Right kidney (tissue), 1 donor: ENCODE measurements at regions not wholly inside any gene's neighbourhood (a gene's known extent, or its start where the extent isn't known, plus 50 kb on each side); places are given as distances from the start of the nearest gene placed in this dataset.

Experiments
- DNase-seq: peaks from one replicate; pipeline ENCODE4 v3.0.0-alpha.2; 2016

DNA sequence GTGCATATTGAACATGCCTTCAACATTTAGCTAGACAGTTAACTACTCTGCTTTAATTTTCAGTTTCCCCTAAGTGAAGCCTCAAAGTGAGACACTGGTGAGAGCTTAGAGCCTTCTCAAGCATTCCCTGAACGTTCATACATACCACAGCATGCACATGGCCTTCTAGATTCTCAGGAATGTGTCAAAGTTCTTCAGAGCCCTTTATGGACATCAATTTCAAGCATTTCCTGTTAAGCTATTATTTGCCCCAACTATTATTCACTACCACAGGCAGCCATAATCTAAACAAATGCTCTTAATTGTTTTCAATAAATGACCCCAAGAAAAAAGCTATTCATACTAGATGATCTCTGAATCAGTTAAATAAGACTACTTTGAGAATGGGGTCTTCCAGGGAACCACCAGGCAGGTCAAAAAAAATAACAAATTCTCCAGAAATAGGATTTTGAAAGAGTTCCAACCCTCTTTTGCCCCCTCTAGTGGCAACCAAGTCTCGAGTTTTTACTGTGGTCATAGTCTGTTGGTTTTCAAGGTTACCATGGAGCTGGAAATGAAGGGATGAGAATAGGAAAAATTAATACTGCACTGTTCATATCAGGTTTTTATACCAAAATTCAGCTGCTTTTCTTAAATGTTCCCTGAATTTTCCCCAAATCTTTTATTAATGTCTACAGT lies 235.4 kb downstream of the RAB28 start:
- no peak for DNase-seq

GRCh38 chr4:13246107-13246506 lies 238.0 kb downstream of the RAB28 start:
- DNase-seq: no peak

DNA sequence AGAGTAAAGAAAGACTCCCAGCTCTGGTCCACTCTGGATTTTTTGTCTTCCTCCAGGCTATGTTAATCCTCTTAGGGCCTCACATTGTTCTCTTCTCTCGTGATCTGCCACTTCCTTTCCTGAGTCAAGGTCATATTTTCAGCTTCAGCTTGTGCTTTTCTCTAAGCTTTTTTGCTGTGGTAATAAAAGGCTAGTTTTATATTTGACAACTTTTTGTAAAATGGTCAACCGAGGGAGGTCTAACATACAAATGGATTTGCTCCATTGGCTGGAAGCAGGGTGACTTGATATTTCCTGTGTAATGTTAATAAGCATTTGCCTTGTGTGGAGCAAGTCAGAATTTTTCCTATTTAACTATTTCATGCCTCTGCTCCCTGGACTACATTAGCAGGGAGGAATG lies 239.7 kb downstream of the RAB28 start:
- DNase-seq: no peak

DNA sequence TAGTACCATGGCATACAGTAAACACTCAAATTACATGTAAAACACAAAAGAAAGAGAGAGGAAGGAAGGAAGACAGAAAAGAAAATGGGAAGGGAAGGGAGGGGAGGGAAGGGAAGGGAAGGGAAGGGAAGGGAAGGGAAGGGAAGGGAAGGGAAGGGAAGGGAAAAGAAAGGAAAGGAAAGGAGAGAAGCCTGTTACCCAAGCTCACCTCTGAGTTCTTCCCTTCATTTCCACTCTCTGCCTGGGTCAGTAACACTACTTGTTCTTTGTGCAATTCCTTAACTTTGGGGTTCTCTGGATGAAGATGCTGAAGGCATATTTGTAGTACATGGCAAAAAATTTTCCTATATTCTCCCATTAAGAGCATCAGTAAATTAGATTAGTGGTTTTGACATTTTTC lies 241.0 kb downstream of the RAB28 start:
- no peak for DNase-seq

- no peak for DNase-seq
Observed at GRCh38 chr4:13240066-13240465, 244.1 kb downstream of the RAB28 start.

GRCh38 chr4:13238936-13239335 lies 245.2 kb downstream of the RAB28 start:
- no peak for DNase-seq

- DNase-seq: no peak
Observed at GRCh38 chr4:13236485-13236884, 247.7 kb downstream of the RAB28 start.

DNA sequence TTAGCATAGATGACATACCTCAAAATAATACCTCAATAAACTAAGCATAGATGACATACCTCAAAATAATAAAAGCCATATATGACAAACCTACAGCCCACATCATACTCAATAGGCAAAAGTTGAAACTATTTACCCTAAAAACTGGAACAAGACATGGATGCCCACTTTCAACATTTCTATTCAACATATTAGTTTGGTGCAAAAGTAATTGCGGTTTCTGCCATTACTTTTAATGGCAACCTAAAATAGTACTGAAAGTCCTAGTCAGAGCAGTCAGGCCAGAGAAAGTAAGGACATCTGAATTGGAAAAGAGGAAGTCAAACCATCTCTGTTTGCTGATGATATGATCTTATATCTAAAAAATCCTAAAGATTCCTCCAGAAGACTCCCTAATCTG lies 250.4 kb downstream of the RAB28 start:
- DNase-seq: no peak

- DNase-seq: no peak
Observed at GRCh38 chr4:13219971-13220370, 264.2 kb downstream of the RAB28 start.

- no peak for DNase-seq
Observed at GRCh38 chr4:13218326-13218958, 265.7 kb downstream of the RAB28 start.

- no peak for DNase-seq
Observed at GRCh38 chr4:13215560-13215959, 268.6 kb downstream of the RAB28 start.

DNA sequence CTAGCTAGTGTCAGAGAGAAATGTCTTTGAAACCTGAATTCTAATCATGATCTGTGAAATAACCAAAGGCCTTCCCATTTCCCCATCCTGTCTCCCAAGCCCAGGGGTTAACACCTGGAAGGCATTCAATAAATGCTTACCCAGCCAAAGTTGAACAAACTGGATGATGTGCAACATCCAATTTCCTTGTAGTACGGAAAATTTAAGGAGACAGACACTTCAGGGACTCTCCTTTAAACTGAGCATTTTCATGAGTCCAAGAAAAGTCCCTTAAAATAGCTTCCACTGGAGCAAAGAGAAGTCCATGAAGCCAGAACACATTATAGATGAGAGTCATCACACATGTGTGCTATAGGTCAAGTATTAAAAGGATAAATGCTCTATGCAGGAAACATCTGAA lies 271.2 kb downstream of the RAB28 start:
- no peak for DNase-seq

DNA sequence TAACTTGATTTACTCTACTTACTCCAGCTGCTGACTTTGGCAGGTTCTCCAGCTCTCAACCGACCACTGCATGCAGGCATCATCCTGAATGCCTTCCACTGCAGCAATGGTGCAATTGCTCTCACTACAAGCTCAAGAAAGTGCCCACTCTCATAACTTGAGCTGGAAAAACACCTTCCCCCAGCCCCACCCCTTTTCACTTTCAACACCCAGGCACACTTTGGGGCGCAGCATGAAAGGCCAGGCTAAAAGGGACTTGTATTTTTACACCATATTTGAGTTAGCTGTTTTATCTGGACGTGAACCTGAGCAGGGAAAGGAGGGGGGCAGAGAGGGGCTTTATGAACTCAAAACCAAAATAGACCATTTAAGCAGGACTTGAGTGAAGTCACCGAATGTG lies 274.5 kb downstream of the RAB28 start:
- no peak for DNase-seq

DNA sequence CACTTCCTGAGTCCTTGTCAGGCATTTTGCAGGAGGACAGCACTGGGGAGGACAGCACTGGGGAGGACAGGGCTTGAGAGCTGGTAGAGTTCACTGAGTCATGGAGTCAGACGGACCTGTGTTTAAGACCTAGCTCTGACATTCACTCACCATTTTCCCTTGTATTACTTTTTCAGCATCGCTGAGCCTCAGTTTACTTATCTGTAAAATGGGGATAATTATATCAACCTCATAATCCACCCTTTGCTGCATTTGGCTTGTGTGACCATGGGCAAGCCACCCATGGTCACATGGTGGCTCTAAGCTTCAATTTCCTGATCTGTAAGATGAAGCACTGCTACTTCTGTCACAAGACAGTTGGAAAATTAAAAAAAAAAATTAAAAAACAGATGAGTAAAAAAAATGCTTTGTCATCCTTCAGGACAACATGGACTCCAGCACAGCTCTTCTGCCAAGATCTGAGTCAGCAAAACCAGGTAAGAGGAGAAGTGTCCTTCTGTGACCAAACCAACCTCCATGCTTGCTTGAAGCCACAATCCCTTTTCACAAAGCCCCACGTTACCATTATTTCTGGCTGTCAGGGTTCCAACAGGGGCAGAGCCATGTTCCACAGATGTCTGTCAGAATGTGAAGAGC lies 275.5 kb downstream of the RAB28 start:
- DNase-seq: no peak

- DNase-seq: no peak
Observed at GRCh38 chr4:13207226-13207625, 276.9 kb downstream of the RAB28 start.

- DNase-seq: no peak
Observed at GRCh38 chr4:13203101-13203500, 281.0 kb downstream of the RAB28 start.

DNA sequence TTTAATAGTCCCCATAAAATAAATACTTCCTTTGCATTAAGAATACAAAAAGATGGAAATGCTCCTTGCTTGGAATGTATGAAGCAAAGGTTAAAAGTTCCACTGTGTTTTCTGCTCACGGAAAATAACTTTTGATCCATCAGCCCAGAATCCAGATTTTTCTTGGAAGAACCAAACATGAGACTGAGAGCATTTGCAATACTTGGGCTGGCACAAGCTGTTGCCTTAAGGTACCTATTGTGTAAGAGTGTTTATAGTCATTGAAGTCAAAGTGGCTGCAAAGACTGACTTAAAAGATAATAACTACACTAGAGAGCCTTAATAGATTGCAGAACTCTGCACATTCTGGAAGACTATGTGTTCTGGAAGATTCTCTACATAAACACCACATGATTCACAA lies 281.4 kb downstream of the RAB28 start:
- no peak for DNase-seq

DNA sequence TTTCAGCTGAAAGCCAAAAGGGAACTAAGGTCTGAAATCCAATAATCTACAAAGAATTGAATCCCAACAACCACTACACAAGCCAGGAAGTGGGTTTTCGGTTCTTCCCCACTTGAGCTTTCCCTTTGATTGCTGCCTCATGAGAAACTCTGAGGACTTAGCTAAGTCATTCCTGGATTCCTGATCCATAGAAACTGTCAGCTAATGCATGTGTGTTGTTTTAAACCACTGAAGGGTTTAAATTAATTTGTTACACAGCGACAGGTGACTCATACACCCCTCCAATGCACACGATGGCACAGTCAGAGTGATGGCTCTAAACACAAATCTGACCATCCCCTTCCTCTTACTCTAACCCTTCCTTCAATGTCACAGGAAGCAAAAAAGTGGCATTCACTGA lies 282.9 kb downstream of the RAB28 start:
- no peak for DNase-seq

GRCh38 chr4:13196721-13197120 lies 287.4 kb downstream of the RAB28 start:
- DNase-seq: no peak

DNA sequence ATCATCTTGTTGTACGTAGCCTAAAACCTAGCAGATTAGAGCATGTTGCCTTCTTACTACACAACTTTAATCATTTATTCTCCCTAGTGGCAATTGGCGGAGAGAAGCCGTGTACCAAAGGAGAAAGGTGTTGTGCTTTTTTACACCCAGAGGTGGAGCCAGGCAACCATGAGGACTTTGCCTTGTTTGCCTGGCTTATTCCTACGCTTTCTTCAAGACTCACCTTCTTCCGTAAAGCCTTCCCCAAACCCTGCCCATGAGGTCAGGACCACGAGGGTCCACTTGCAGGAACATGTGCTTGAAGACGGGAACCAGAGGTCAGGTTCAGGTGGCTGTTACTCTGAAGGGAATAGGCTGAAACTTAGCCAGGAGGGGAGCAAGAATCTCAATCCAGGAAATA lies 290.5 kb downstream of the RAB28 start:
- no peak for DNase-seq

- DNase-seq: no peak
Observed at GRCh38 chr4:13190093-13190721, 293.9 kb downstream of the RAB28 start.

DNA sequence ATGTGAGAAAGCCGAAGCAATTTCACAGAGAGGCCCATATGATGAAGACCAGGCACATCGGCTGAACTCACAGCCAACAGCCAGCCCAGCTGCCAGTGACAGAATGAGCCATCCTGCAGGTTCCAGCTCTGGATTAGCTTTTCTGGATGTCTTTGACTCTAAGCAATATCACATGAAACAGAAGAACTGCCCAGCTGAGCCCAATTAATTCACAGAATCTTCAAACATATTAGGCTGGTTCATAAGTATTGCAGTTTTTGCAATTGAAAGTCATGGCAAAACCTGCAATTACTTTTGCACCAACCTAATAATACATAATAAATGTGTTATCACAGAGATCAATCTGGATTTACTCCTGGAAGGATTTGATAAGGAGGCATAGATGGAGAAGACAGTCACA lies 299.9 kb downstream of the RAB28 start:
- DNase-seq: no peak

GRCh38 chr4:13182133-13182532 lies 302.0 kb downstream of the RAB28 start:
- no peak for DNase-seq

DNA sequence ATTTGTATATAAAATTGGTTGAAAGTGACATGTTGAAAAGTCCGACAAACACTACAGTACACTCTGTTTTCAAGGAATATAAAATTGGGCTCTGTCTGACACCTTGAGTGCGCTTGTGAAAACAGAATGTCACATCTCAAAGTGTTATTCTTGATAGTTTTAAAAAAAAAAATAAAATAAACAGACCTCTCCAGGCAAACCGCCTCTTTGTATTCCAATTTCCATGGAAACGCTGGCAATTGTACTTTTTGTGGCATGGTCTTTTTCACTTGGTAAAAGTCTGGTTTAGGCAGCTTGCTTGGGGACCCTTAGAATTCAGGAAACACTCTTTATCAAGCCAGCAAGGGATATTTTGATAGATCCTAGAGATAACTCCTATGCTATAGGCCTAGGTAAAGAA lies 302.5 kb downstream of the RAB28 start:
- no peak for DNase-seq
